ENCODE measurements at regions not wholly inside any gene's neighbourhood (a gene's known extent, or its start where the extent isn't known, plus 50 kb on each side); places are given as distances from the start of the nearest gene placed in this dataset.

GRCh38 chr2:8481463-8482009, 200.3 kb upstream of the ID2 start:
- 84% methylated on average over 6 of the region's 6 CpGs for WGBS, 2 experiments (ENCODE audit: low coverage in 1 of 2, low lambda C conversion rate in 2 of 2, missing lambda C conversion rate in 2 of 2)
- in situ Hi-C loops (cut with MboI), result no loop called here
- Histone ChIP-seq H3K79me2 (ENCODE audit: insufficient read depth) (no peaks in the 10 kb centered on the region), H3F3A (ENCODE audit: insufficient read depth) (no peaks in the 10 kb centered on the region), H3K27ac (no peak overlapping the region), H3K4me1 (ENCODE audit: insufficient read depth) (no peaks in the 10 kb centered on the region), H3K4me3 (no peak overlapping the region), H3K9me3 (ENCODE audit: low read depth) (no peaks in the 10 kb centered on the region), H3K9ac (no peak overlapping the region), H3K9me2 (ENCODE audit: insufficient read depth) (no peaks in the 10 kb centered on the region), H3K4me2 (ENCODE audit: unreplicated experiment) (no peak overlapping the region), H2AFZ (no peak overlapping the region), H3K27me3 (replicated peaks; ENCODE audit: insufficient read depth) (no peaks in the 10 kb centered on the region), H4K20me1 (ENCODE audit: insufficient read depth) (no peaks in the 10 kb centered on the region), H3K36me3 (ENCODE audit: low read depth) (no peaks in the 10 kb centered on the region)
- TF ChIP-seq EZH2phosphoT487 (IDR thresholded peaks at IDR 0.05; ENCODE audit: insufficient read depth, low read depth) (no peak), EZH2 (IDR thresholded peaks at IDR 0.05; ENCODE audit: insufficient read depth, poor library complexity, severe bottlenecking) (no peak)
- DNase-seq, result no peak

- Histone ChIP-seq H3K27me3 (replicated peaks; ENCODE audit: insufficient read depth) (no peaks in the 10 kb centered on the region), H4K20me1 (ENCODE audit: insufficient read depth) (no peaks in the 10 kb centered on the region), H3K36me3 (ENCODE audit: low read depth) (no peaks in the 10 kb centered on the region), H3K9me3 (ENCODE audit: low read depth) (no peaks in the 10 kb centered on the region), H3K4me1 (ENCODE audit: insufficient read depth) (no peaks in the 10 kb centered on the region), H3K9me2 (ENCODE audit: insufficient read depth) (no peaks in the 10 kb centered on the region), H3K4me3 (no peak overlapping the region), H3K79me2 (ENCODE audit: insufficient read depth) (no peaks in the 10 kb centered on the region), H3K4me2 (ENCODE audit: unreplicated experiment) (no peak overlapping the region), H2AFZ (no peak overlapping the region), H3F3A (ENCODE audit: insufficient read depth) (no peaks in the 10 kb centered on the region), H3K27ac (no peak overlapping the region), H3K9ac (no peak overlapping the region)
- no peak for TF ChIP-seq EZH2 (IDR thresholded peaks at IDR 0.05; ENCODE audit: insufficient read depth, poor library complexity, severe bottlenecking)
- no peak for TF ChIP-seq EZH2phosphoT487 (IDR thresholded peaks at IDR 0.05; ENCODE audit: insufficient read depth, low read depth)
- DNase-seq, result no peak
- in situ Hi-C loops (cut with MboI), result no loop called here
- WGBS, 2 experiments (ENCODE audit: low coverage in 1 of 2, low lambda C conversion rate in 2 of 2, missing lambda C conversion rate in 2 of 2), result 83 to 90% methylated on average over 4 of the region's 4 CpGs
Measured at GRCh38 chr2:8482432-8482831, 199.4 kb upstream of the ID2 start.

- no peaks in the 10 kb centered on the region for H3K36me3 ChIP-seq (ENCODE audit: low read depth)
- 72 to 78% methylated on average over 7 of the region's 7 CpGs for WGBS, 2 experiments (ENCODE audit: low coverage in 1 of 2, low lambda C conversion rate in 2 of 2, missing lambda C conversion rate in 2 of 2)
- no peaks in the 10 kb centered on the region for H3F3A ChIP-seq (ENCODE audit: insufficient read depth)
- DNase-seq, result no peak
- no peaks in the 10 kb centered on the region for H4K20me1 ChIP-seq (ENCODE audit: insufficient read depth)
- no peaks in the 10 kb centered on the region for H3K9me2 ChIP-seq (ENCODE audit: insufficient read depth)
- no peaks in the 10 kb centered on the region for H3K4me1 ChIP-seq (ENCODE audit: insufficient read depth)
- H2AFZ ChIP-seq, result no peak overlapping the region
- no peak overlapping the region for H3K4me2 ChIP-seq (ENCODE audit: unreplicated experiment)
- no peaks in the 10 kb centered on the region for H3K9me3 ChIP-seq (ENCODE audit: low read depth)
- no peaks in the 10 kb centered on the region for H3K27me3 ChIP-seq (replicated peaks; ENCODE audit: insufficient read depth)
- TF ChIP-seq EZH2 (IDR thresholded peaks at IDR 0.05; ENCODE audit: insufficient read depth, poor library complexity, severe bottlenecking) (no peak), EZH2phosphoT487 (IDR thresholded peaks at IDR 0.05; ENCODE audit: insufficient read depth, low read depth) (no peak)
- in situ Hi-C loops (cut with MboI), result no loop called here
- H3K9ac ChIP-seq, result no peak overlapping the region
- H3K79me2 ChIP-seq (ENCODE audit: insufficient read depth), result no peaks in the 10 kb centered on the region
- no peak overlapping the region for H3K4me3 ChIP-seq
- H3K27ac ChIP-seq, result no peak overlapping the region
Measured at GRCh38 chr2:8484502-8485283, 197.2 kb upstream of the ID2 start.

- H3K79me2 ChIP-seq (ENCODE audit: insufficient read depth), result no peaks in the 10 kb centered on the region
- no peaks in the 10 kb centered on the region for H3K9me2 ChIP-seq (ENCODE audit: insufficient read depth)
- in situ Hi-C loops (cut with MboI), result no loop called here
- no peak overlapping the region for H3K4me3 ChIP-seq
- H4K20me1 ChIP-seq (ENCODE audit: insufficient read depth), result no peaks in the 10 kb centered on the region
- no peak overlapping the region for H3K4me2 ChIP-seq (ENCODE audit: unreplicated experiment)
- 75 to 82% methylated on average over 2 of the region's 2 CpGs for WGBS, 2 experiments (ENCODE audit: low coverage in 1 of 2, low lambda C conversion rate in 2 of 2, missing lambda C conversion rate in 2 of 2)
- no peaks in the 10 kb centered on the region for H3K4me1 ChIP-seq (ENCODE audit: insufficient read depth)
- H3K9ac ChIP-seq, result no peak overlapping the region
- no peak for DNase-seq
- no peak for TF ChIP-seq EZH2phosphoT487 (IDR thresholded peaks at IDR 0.05; ENCODE audit: insufficient read depth, low read depth)
- no peak for TF ChIP-seq EZH2 (IDR thresholded peaks at IDR 0.05; ENCODE audit: insufficient read depth, poor library complexity, severe bottlenecking)
- no peaks in the 10 kb centered on the region for H3F3A ChIP-seq (ENCODE audit: insufficient read depth)
- H3K27ac ChIP-seq, result no peak overlapping the region
- no peak overlapping the region for H2AFZ ChIP-seq
- no peaks in the 10 kb centered on the region for H3K27me3 ChIP-seq (replicated peaks; ENCODE audit: insufficient read depth)
- H3K9me3 ChIP-seq (ENCODE audit: low read depth), result no peaks in the 10 kb centered on the region
- H3K36me3 ChIP-seq (ENCODE audit: low read depth), result no peaks in the 10 kb centered on the region
Measured at GRCh38 chr2:8485736-8486135, 196.1 kb upstream of the ID2 start.

Data from GM23248 (cell line).